Adrenal gland (tissue), 9 donors: ENCODE measurements at regions not wholly inside any gene's neighbourhood (a gene's known extent, or its start where the extent isn't known, plus 50 kb on each side); places are given as distances from the start of the nearest gene placed in this dataset.

Experiments
- DNase-seq, 7 donors: peaks; one replicate each; pipeline ENCODE4 v3.0.0-alpha.2; 2019 to 2020
- H3K27ac ChIP-seq, 5 donors: fragments of 200-600 bp; sonication (generic) in 4 of 5; 1 replicate in 3 of 5; 2 replicates in 2 of 5; pipeline versions ENCODE4 v1.5.1 to v1.8.0; 2016 to 2020; ENCODE audit warnings: mild to moderate bottlenecking in 1 of 5
- H3K27me3 ChIP-seq: fragments of 200-600 bp; 2 replicates; pipeline ENCODE4 v1.8.0; 2021
- H3K36me3 ChIP-seq, 2 donors: fragments of 200-600 bp; replicated peaks in 1 of 2; 1 replicate in 1 of 2; 2 replicates in 1 of 2; pipeline versions ENCODE4 v1.5.1 to v1.8.0; 2018 to 2022
- H3K4me1 ChIP-seq, 2 donors: fragments of 200-600 bp; replicated peaks in 1 of 2; 1 replicate in 1 of 2; 2 replicates in 1 of 2; pipeline versions ENCODE4 v1.5.1 to v1.8.0; 2018 to 2021
- H3K4me3 ChIP-seq, 4 donors: fragments of 200-600 bp; sonication (generic) in 3 of 4; one replicate each; pipeline ENCODE4 v1.5.1; 2016 to 2018
- H3K9me3 ChIP-seq, 3 donors: fragments of 200-600 bp; sonication (generic) in 1 of 3; replicated peaks in 1 of 3; 1 replicate in 2 of 3; 2 replicates in 1 of 3; pipeline versions ENCODE4 v1.5.1 to v1.8.0; 2016 to 2021
- CTCF ChIP-seq, 6 experiments: fragments of 450-650 bp in 4 of 6; fragments of 200-600 bp in 2 of 6; sonication (generic) in 1 of 6; IDR thresholded peaks; 1 replicate in 5 of 6; 2 replicates in 1 of 6; pipeline versions ENCODE4 v1.5.1 to v1.8.0; 2016 to 2021; ENCODE audit warnings: antibody characterized with exemption in 6 of 6, mild to moderate bottlenecking in 2 of 6, moderate library complexity in 1 of 6
- POLR2A ChIP-seq, 2 donors: fragments of 450-650 bp; IDR thresholded peaks; one replicate each; pipeline ENCODE4 v1.6.1; 2017; ENCODE audit warnings: antibody characterized with exemption in 2 of 2, mild to moderate bottlenecking in 2 of 2, moderate library complexity in 1 of 2
- WGBS, 4 donors: extraction: QIAGEN DNeasy Blood & Tissue Kit in 2 of 4; methylation state at CpG; one replicate each; pipeline versions ENCODE4 v1.1.5 to v1.1.7; 2013 to 2017; 5-methylcytosine and 5-hydroxymethylcytosine counted together
- intact Hi-C, 2 donors: fragments of 100-400 bp; cut with DNase I; formaldehyde crosslinking; loops; one replicate each; pipeline versions ENCODE4 v1.14.1 to v1.15.0; 2022 to 2023
- donor health status: healthy with polysubstance abuse.
- donor health status: Bipolar disorder and iron deficiency.
- donor health status: DM: yes; HTN: yes; CAD: no.
- donor health status: DM: no; HTN: no; CAD: no.
- donor health status: DM: no; HTN: no; CAD: no.

GRCh38 chr11:129273944-129274711, 82.0 kb upstream of the ARHGAP32 start:
- TF ChIP-seq POLR2A (IDR thresholded peaks at IDR 0.05) (no peak), CTCF (IDR thresholded peaks at IDR 0.05) (no peak)
- no peaks in the 10 kb centered on the region for H3K9me3 ChIP-seq
- WGBS, 4 donors: 66 to 76% (median 75%) methylated on average over 5 of the region's 5 CpGs
- intact Hi-C loops: no loop called here
- no peak overlapping the region for H3K4me3 ChIP-seq
- DNase-seq: no peak
- H3K27me3 ChIP-seq: no peaks in the 10 kb centered on the region
- H3K27ac ChIP-seq: peak overlapping the region in 2 of 5 donors; percentile 13 to 42
- H3K36me3 ChIP-seq: no peaks in the 10 kb centered on the region
- peaks cover 32 to 54% of the 10 kb centered on the region in 2 donors for H3K4me1 ChIP-seq

- H3K9me3 ChIP-seq: no peaks in the 10 kb centered on the region
- H3K4me1 ChIP-seq: peaks cover 31 to 54% of the 10 kb centered on the region in 2 donors
- no peak overlapping the region for H3K4me3 ChIP-seq
- no peak overlapping the region for H3K27ac ChIP-seq
- intact Hi-C loops: no loop called here
- no peak for TF ChIP-seq CTCF (IDR thresholded peaks at IDR 0.05)
- TF ChIP-seq POLR2A (IDR thresholded peaks at IDR 0.05): no peak
- no peaks in the 10 kb centered on the region for H3K27me3 ChIP-seq
- H3K36me3 ChIP-seq: no peaks in the 10 kb centered on the region
- DNase-seq: no peak
Observed at GRCh38 chr11:129273322-129273721, 81.2 kb upstream of the ARHGAP32 start.

- Histone ChIP-seq H3K27ac (no peak overlapping the region), H3K9me3 (no peaks in the 10 kb centered on the region), H3K36me3 (no peaks in the 10 kb centered on the region), H3K27me3 (no peaks in the 10 kb centered on the region), H3K4me3 (no peak overlapping the region), H3K4me1 (peaks cover 13 to 41% of the 10 kb centered on the region in 2 donors)
- intact Hi-C loops: no loop called here
- peak in 2 of 7 donors; percentile 32 to 39 for DNase-seq
- no peak for TF ChIP-seq CTCF (IDR thresholded peaks at IDR 0.05)
- TF ChIP-seq POLR2A (IDR thresholded peaks at IDR 0.05): no peak
- 65 to 77% (median 66%) methylated on average over 9 of the region's 9 CpGs for WGBS, 4 donors
Observed at GRCh38 chr11:129271030-129271429, 78.9 kb upstream of the ARHGAP32 start.

- no peak for DNase-seq
- Histone ChIP-seq H3K4me1 (peaks cover 11 to 37% of the 10 kb centered on the region in 2 donors), H3K4me3 (no peak overlapping the region), H3K9me3 (no peaks in the 10 kb centered on the region), H3K27ac (no peak overlapping the region), H3K36me3 (no peaks in the 10 kb centered on the region), H3K27me3 (no peaks in the 10 kb centered on the region)
- TF ChIP-seq CTCF (IDR thresholded peaks at IDR 0.05) (no peak), POLR2A (IDR thresholded peaks at IDR 0.05) (no peak)
- WGBS, 4 donors: 73 to 96% (median 82%) methylated on average over 4 of the region's 4 CpGs
- intact Hi-C loops: no loop called here
Observed at GRCh38 chr11:129270446-129270845, 78.3 kb upstream of the ARHGAP32 start.
